Activated T-cell treated with anti-CD3 and anti-CD28 coated beads for 48 hours (primary cell): ENCODE measurements at regions not wholly inside any gene's neighbourhood (a gene's known extent, or its start where the extent isn't known, plus 50 kb on each side); places are given as distances from the start of the nearest gene placed in this dataset.
"Not testable (repeated sequence)": the region's sequence is repeated elsewhere in the genome, so short reads cannot be mapped to it uniquely, and the experiment has no call there.

Source experiments
- DNase-seq: peaks from one replicate; pipeline ENCODE4 v3.0.0-alpha.2; 2020; ENCODE audit warnings: low read depth

- DNase-seq, result no peak
Measured at GRCh38 chr5:153372425-153373129, 117.9 kb upstream of the GRIA1 start.

- no peak for DNase-seq
Measured at GRCh38 chr5:153373130-153373498, 117.4 kb upstream of the GRIA1 start.

GRCh38 chr5:153381630-153382029, 108.8 kb upstream of the GRIA1 start:
- DNase-seq, result not testable (repeated sequence)

- no peak for DNase-seq
Measured at GRCh38 chr5:153390569-153390968, 99.9 kb upstream of the GRIA1 start.

GRCh38 chr5:153399595-153399994, 90.9 kb upstream of the GRIA1 start:
- DNase-seq, result no peak

- no peak for DNase-seq
Measured at GRCh38 chr5:153400931-153401330, 89.5 kb upstream of the GRIA1 start.

GRCh38 chr5:153402550-153402949, 87.9 kb upstream of the GRIA1 start:
- DNase-seq, result no peak

- DNase-seq, result no peak
Measured at GRCh38 chr5:153403470-153403869, 87.0 kb upstream of the GRIA1 start.

GRCh38 chr5:153404747-153405146, 85.7 kb upstream of the GRIA1 start:
- DNase-seq, result no peak

GRCh38 chr5:153421676-153422075, 68.8 kb upstream of the GRIA1 start:
- no peak for DNase-seq

GRCh38 chr5:153425914-153426313, 64.6 kb upstream of the GRIA1 start:
- no peak for DNase-seq

GRCh38 chr5:153429761-153430380, 60.6 kb upstream of the GRIA1 start:
- no peak for DNase-seq

GRCh38 chr5:153432583-153432982, 57.9 kb upstream of the GRIA1 start:
- DNase-seq, result no peak

- DNase-seq, result no peak
Measured at GRCh38 chr5:153437251-153437650, 53.2 kb upstream of the GRIA1 start.

- no peak for DNase-seq
Measured at GRCh38 chr5:153439130-153439529, 51.3 kb upstream of the GRIA1 start.
